Chondrocyte (in vitro differentiated cells): ENCODE measurements at regions not wholly inside any gene's neighbourhood (a gene's known extent, or its start where the extent isn't known, plus 50 kb on each side); places are given as distances from the start of the nearest gene placed in this dataset.
"Not testable (repeated sequence)": the region's sequence is repeated elsewhere in the genome, so short reads cannot be mapped to it uniquely, and the experiment has no call there.

Experiments
- DNase-seq: peaks from one replicate; pipeline ENCODE4 v3.0.0; 2021; ENCODE audit warnings: mixed read lengths, low spot score
- H3K27ac Mint-ChIP-seq: one replicate; pipeline ENCODE4 v1.8.0; 2021; ENCODE audit warnings: mild to moderate bottlenecking, moderate library complexity, mixed read lengths; ENCODE audit not compliant: unreplicated experiment
- H3K27me3 Mint-ChIP-seq: 2 replicates; pipeline ENCODE4 v1.8.0; 2021; ENCODE audit warnings: low read depth, mixed read lengths
- H3K36me3 Mint-ChIP-seq: 2 replicates; pipeline ENCODE4 v1.8.0; 2021; ENCODE audit warnings: low read depth, mixed read lengths
- H3K4me1 Mint-ChIP-seq: 2 replicates; pipeline ENCODE4 v1.8.0; 2021; ENCODE audit warnings: low read depth, mild to moderate bottlenecking, mixed read lengths
- H3K4me3 Mint-ChIP-seq: one replicate; pipeline ENCODE4 v1.8.0; 2021; ENCODE audit warnings: mild to moderate bottlenecking, moderate library complexity, mixed read lengths; ENCODE audit not compliant: unreplicated experiment
- H3K9me3 Mint-ChIP-seq: 2 replicates; pipeline ENCODE4 v1.8.0; 2021; ENCODE audit warnings: low read depth, mixed read lengths
- TF ChIP-seq, protein P1 (sequence below): fragments of 200-600 bp; sonication (generic); IDR thresholded peaks from 2 replicates; pipeline ENCODE4 v1.5.0; 2021; ENCODE audit warnings: antibody characterized with exemption, mild to moderate bottlenecking, moderate library complexity

DNA sequence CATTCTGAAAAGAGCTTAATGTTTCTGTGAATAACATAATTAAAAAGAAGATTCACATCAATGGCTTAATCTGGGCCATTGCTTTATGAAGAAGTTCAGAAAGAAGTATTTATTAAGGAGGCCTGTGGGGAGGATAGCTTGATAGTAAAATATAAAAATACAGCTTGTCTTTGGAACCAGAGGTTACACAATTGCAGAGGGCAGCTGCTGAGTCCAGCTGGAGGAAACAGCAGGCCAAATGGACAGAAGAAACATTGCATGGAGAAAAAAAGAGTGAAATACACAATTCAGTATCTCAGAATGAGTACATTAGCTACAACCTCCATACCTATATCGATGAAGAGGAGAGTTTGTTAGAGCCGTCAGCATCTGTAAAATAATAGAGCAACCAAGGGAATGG lies 148.0 kb upstream of the NPY2R start:
- Mint-ChIP-seq H3K4me3 (no peak overlapping the region), H3K4me1 (no peaks in the 10 kb centered on the region), H3K9me3 (peaks cover 3% of the 10 kb centered on the region), H3K27ac (no peak overlapping the region), H3K36me3 (no peaks in the 10 kb centered on the region), H3K27me3 (no peaks in the 10 kb centered on the region)
- no peak for DNase-seq
- TF ChIP-seq, protein P1, sequence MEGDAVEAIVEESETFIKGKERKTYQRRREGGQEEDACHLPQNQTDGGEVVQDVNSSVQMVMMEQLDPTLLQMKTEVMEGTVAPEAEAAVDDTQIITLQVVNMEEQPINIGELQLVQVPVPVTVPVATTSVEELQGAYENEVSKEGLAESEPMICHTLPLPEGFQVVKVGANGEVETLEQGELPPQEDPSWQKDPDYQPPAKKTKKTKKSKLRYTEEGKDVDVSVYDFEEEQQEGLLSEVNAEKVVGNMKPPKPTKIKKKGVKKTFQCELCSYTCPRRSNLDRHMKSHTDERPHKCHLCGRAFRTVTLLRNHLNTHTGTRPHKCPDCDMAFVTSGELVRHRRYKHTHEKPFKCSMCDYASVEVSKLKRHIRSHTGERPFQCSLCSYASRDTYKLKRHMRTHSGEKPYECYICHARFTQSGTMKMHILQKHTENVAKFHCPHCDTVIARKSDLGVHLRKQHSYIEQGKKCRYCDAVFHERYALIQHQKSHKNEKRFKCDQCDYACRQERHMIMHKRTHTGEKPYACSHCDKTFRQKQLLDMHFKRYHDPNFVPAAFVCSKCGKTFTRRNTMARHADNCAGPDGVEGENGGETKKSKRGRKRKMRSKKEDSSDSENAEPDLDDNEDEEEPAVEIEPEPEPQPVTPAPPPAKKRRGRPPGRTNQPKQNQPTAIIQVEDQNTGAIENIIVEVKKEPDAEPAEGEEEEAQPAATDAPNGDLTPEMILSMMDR, result no peak

- DNase-seq, result no peak
- Mint-ChIP-seq H3K36me3 (no peaks in the 10 kb centered on the region), H3K27me3 (no peaks in the 10 kb centered on the region), H3K4me1 (no peaks in the 10 kb centered on the region), H3K9me3 (peaks cover 3% of the 10 kb centered on the region), H3K27ac (no peak overlapping the region), H3K4me3 (no peak overlapping the region)
- TF ChIP-seq, protein P1, result no peak
These were observed 147.6 kb upstream of the NPY2R start for GRCh38 chr4:155060873-155061272.

GRCh38 chr4:155062948-155063347 lies 145.5 kb upstream of the NPY2R start:
- DNase-seq, result no peak
- H3K36me3 Mint-ChIP-seq, result no peaks in the 10 kb centered on the region
- no peak overlapping the region for H3K27ac Mint-ChIP-seq
- no peak overlapping the region for H3K4me3 Mint-ChIP-seq
- peaks cover 3% of the 10 kb centered on the region for H3K9me3 Mint-ChIP-seq
- TF ChIP-seq, protein P1, result no peak
- H3K27me3 Mint-ChIP-seq, result no peaks in the 10 kb centered on the region
- no peaks in the 10 kb centered on the region for H3K4me1 Mint-ChIP-seq

DNA sequence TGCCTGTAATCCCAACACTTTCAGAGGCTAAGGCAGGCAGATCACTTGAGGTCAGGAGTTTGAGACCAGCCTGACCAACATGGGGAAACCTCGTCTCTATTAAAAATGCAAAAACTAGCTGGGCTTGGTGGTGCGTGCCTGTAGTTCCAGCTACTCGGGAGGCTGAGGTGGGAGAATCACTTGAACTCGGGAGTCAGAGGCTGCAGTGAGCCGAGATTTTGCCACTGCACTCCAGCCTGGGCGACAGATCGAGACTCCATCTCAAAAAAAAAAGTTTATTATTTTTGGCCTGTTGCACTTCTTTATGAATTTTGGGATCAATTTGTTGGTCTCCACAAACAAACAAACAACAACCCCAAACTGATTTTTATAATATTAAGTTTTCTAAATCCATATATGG lies 143.5 kb upstream of the NPY2R start:
- not testable (repeated sequence) for H3K36me3 Mint-ChIP-seq, H3K4me3 Mint-ChIP-seq, H3K27me3 Mint-ChIP-seq, H3K9me3 Mint-ChIP-seq, H3K4me1 Mint-ChIP-seq, DNase-seq, H3K27ac Mint-ChIP-seq

DNA sequence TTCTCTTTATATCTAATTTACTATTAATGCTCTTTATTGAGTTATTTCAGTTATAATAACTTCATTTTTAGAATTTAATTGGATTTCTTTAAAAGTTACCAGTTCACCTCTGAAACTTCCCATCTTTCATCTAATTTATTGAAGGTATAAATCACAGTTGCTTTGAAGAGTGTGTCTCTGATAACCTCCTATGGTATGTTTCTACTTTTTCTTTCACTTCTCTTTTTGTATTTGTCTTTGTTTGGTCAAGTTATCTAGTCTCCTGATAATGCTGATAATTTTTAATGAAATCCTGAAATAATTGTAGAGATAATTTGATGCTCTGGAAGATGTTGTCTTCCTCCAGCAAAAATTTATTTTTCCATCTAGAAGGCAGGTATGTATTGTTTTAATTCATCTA lies 141.6 kb upstream of the NPY2R start:
- Mint-ChIP-seq H3K4me3 (no peak overlapping the region), H3K27me3 (no peaks in the 10 kb centered on the region), H3K36me3 (no peaks in the 10 kb centered on the region), H3K27ac (no peak overlapping the region), H3K4me1 (no peaks in the 10 kb centered on the region), H3K9me3 (no peaks in the 10 kb centered on the region)
- TF ChIP-seq, protein P1, result no peak
- no peak for DNase-seq

GRCh38 chr4:155071962-155072361 lies 136.5 kb upstream of the NPY2R start:
- Mint-ChIP-seq H3K36me3 (no peaks in the 10 kb centered on the region), H3K4me1 (no peaks in the 10 kb centered on the region), H3K27me3 (no peaks in the 10 kb centered on the region), H3K27ac (no peak overlapping the region), H3K9me3 (no peaks in the 10 kb centered on the region), H3K4me3 (no peak overlapping the region)
- no peak for DNase-seq
- TF ChIP-seq, protein P1, result no peak
